NT2/D1 (cell line): ENCODE measurements at regions not wholly inside any gene's neighbourhood (a gene's known extent, or its start where the extent isn't known, plus 50 kb on each side); places are given as distances from the start of the nearest gene placed in this dataset.

ENCODE experiments used
- SUZ12 ChIP-seq: IDR thresholded peaks from 2 replicates; pipeline ENCODE4 v1.6.1; 2011; ENCODE audit not compliant: insufficient read length, insufficient read depth; ENCODE audit errors: extremely low read depth
- YY1 ChIP-seq: IDR thresholded peaks from 2 replicates; pipeline ENCODE4 v1.6.1; 2011; ENCODE audit not compliant: insufficient read length, insufficient read depth
- ZNF274 ChIP-seq: IDR thresholded peaks from 2 replicates; pipeline ENCODE4 v1.6.1; 2011; ENCODE audit warnings: mild to moderate bottlenecking, low read depth, low read length

GRCh38 chr21:35850029-35850428 is 210.3 kb downstream of the SETD4 start:
- no peak for TF ChIP-seq ZNF274
- TF ChIP-seq YY1, result no peak
- TF ChIP-seq SUZ12, result no peak
